A549 (cell line): ENCODE measurements at regions not wholly inside any gene's neighbourhood (a gene's known extent, or its start where the extent isn't known, plus 50 kb on each side); places are given as distances from the start of the nearest gene placed in this dataset.
"Not testable (repeated sequence)": the region's sequence is repeated elsewhere in the genome, so short reads cannot be mapped to it uniquely, and the experiment has no call there.

Experiments
- ATAC-seq, 2 experiments: fragments of 200-7000 bp in 1 of 2; fragments of >200 bp in 1 of 2; cut with Nextera tagmentation in 1 of 2; cut with Tn5 transposase in 1 of 2; 3 replicates each; pipeline versions ENCODE4 v1.8.0 to v1.9.1; 2018 to 2020; ENCODE audit warnings: mild to moderate bottlenecking in 1 of 2, moderate library complexity in 1 of 2
- CTCF ChIA-PET: fragments of 300-600 bp; sonication (Branson Sonifier 250); formaldehyde crosslinking; extraction: SDS; loops from one replicate; lab custom pipeline; 2021; ENCODE audit warnings: antibody characterized with exemption, inconsistent platforms; lab: Yijun Ruan, JAX
- POLR2A ChIA-PET: fragments of 350-600 bp; formaldehyde crosslinking; extraction: SDS; loops from one replicate; lab custom pipeline; 2021; ENCODE audit warnings: antibody characterized with exemption, inconsistent platforms; lab: Yijun Ruan, JAX
- DNase-seq, 2 experiments: peaks; one replicate each; pipeline versions ENCODE4 v3.0.0 to v3.0.0-alpha.2; 2011 to 2016; ENCODE audit warnings: low read depth in 1 of 2, low spot score in 1 of 2
- FAIRE-seq: peaks from 2 replicates; lab custom pipeline; 2011; peaks lifted over from hg19 to GRCh38; lab: Jason Lieb, UNC
- H3K27ac ChIP-seq, 2 experiments: fragments of >200 bp; sonication (Bioruptor Twin); formaldehyde crosslinking; 3 replicates each; pipeline ENCODE4 v1.5.1; 2016 to 2017
- H3K4me1 ChIP-seq: fragments of >200 bp; sonication (Bioruptor Twin); formaldehyde crosslinking; 3 replicates; pipeline ENCODE4 v1.6.1; 2016
- H3K4me2 ChIP-seq: fragments of >200 bp; sonication (Bioruptor Twin); formaldehyde crosslinking; 3 replicates; pipeline ENCODE4 v1.6.1; 2016
- H3K4me3 ChIP-seq: fragments of >200 bp; sonication (Bioruptor Twin); formaldehyde crosslinking; 3 replicates; pipeline ENCODE4 v1.5.1; 2016
- H3K9me3 ChIP-seq: fragments of >200 bp; sonication (Bioruptor Twin); formaldehyde crosslinking; 3 replicates; pipeline ENCODE4 v1.6.1; 2016
- WGBS: methylation state at CpG from one replicate; pipeline ENCODE4 v1.1.6; 2017; ENCODE audit errors: missing lambda C conversion rate; 5-methylcytosine and 5-hydroxymethylcytosine counted together

- H3K27ac ChIP-seq, H3K4me2 ChIP-seq, H3K4me3 ChIP-seq, H3K4me1 ChIP-seq, CTCF ChIA-PET, POLR2A ChIA-PET, FAIRE-seq, DNase-seq, H3K9me3 ChIP-seq, ATAC-seq: not testable (repeated sequence)
- 18% methylated on average over 7 of the region's 7 CpGs for whole genome bisulfite sequencing
Measured at GRCh38 chr21:5232176-5232958, 5289.0 kb upstream of the TPTE start.

DNA sequence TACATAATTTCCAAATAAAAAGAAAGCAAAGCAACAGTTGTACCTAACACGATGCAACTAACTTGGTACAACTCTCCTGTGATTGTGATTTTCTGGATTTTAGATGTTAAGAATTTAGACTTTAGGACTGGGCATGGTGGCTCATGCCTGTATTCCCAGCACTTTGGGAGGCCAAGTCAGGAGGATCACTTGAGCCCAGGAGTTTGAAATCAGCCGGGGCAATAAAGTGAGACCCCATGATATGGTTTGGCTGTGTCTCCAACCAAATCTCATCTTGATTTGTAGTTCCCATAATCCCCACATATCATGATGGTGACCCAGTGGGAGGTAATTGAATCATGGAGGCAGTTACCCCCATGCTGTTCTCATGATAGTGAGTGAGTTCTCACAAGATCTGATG, 5285.6 kb upstream of the TPTE start:
- H3K4me3 ChIP-seq, DNase-seq, H3K9me3 ChIP-seq, H3K27ac ChIP-seq, CTCF ChIA-PET, H3K4me1 ChIP-seq, H3K4me2 ChIP-seq, FAIRE-seq, ATAC-seq, POLR2A ChIA-PET: not testable (repeated sequence)
- WGBS, result 1% methylated on average over 2 of the region's 2 CpGs

- H3K27ac ChIP-seq, H3K4me1 ChIP-seq, CTCF ChIA-PET, H3K4me3 ChIP-seq, H3K4me2 ChIP-seq, DNase-seq, POLR2A ChIA-PET, H3K9me3 ChIP-seq, ATAC-seq, FAIRE-seq: not testable (repeated sequence)
- WGBS, result 11% methylated on average over 9 of the region's 9 CpGs
Measured at GRCh38 chr21:5236846-5237675, 5284.3 kb upstream of the TPTE start.

DNA sequence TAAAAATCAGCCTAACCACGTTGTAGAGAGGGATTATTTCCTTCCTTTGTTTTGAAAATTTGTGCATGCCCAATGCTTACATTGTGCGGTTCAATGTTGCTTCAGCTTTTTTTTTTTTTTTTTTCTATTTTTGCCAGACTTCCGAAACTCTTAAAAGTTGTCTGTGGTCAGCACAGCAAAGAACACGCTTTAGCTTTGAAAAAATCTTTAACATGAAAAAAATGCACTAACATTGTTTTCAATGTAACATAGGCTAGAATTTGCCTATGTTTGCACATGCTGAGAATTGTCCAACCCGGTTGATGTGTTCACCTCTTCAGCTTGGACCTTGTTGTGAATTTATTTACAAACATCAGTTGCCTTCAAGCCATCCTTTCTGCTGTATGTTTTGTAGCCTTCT, 5280.9 kb upstream of the TPTE start:
- H3K9me3 ChIP-seq, POLR2A ChIA-PET, H3K4me3 ChIP-seq, FAIRE-seq, DNase-seq, H3K27ac ChIP-seq, H3K4me1 ChIP-seq, H3K4me2 ChIP-seq, CTCF ChIA-PET, ATAC-seq: not testable (repeated sequence)
- 4% methylated on average over 5 of the region's 5 CpGs for WGBS

DNA sequence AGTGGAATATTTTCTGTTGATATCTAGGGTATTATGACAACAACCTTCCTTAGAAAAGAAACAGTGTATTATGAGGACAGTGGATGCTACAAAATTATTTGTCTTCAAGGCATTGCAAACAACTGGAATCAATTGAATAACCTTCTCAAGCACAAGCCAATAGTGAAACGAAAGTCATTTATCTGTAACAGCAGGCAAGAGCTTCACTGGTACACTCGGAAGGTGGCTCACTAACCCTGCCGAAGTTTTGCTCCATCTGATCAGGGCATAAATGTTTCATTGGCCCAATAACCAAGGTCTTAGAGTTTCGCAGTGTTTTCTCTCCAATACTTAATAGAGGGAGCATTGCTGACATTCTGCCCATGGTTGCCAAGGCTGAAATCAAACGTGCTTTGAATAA, 5278.7 kb upstream of the TPTE start:
- H3K9me3 ChIP-seq, FAIRE-seq, H3K4me3 ChIP-seq, DNase-seq, H3K4me1 ChIP-seq, H3K27ac ChIP-seq, POLR2A ChIA-PET, CTCF ChIA-PET, ATAC-seq, H3K4me2 ChIP-seq: not testable (repeated sequence)
- WGBS, result 6% methylated on average over 5 of the region's 5 CpGs

DNA sequence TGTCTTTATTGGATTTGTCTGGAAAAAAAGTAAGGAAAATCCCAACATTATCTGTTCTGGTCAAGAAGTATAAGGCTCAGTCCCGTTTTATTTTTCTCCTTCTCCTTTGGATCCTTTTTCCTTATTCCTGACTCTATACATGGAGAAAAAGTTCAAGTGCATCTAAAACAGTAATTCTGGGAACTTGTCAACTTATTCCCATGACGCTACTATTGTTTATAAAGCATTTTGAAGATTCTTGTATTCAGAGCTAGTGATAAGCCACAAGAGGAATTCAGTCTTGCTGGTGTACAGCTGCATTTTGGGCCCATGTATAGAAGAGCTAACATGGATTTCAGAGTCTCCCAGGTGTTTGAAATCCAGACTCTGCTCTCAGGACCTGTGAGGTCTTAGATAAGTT, 5278.1 kb upstream of the TPTE start:
- POLR2A ChIA-PET, FAIRE-seq: not testable (repeated sequence)

DNA sequence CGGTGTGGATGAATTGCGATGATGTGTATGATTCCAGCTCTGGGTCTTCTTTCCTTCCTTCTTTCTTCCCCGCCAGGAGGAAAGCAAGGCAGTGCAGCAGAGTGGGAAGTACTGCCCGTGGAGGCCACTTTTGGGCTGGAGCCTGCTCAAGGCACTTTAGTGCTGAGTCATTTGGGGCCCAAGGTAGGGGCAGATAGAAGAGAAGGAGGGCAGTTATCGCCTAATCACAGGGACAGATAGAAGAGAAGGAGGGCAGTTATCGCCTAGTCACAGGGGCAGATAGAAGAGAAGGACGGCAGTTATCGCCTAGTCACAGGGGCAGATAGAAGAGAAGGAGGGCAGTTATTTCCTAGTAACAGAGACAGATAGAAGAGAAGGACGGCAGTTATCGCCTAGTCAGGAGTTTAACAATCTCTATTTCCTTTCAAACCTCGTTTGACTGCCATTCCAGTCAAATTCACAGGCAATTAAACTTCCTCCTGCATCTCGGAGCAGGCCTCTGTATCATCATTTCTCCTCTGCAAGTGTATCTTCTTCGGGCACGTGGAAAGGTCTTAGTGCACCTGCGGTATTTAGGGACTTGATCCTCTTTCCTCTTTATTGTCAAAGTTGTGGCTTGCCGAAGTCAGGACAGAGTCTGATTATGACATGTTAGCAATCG, 5277.5 kb upstream of the TPTE start:
- CTCF ChIA-PET, H3K4me3 ChIP-seq, FAIRE-seq, DNase-seq, ATAC-seq, H3K9me3 ChIP-seq, H3K4me2 ChIP-seq, H3K4me1 ChIP-seq, H3K27ac ChIP-seq, POLR2A ChIA-PET: not testable (repeated sequence)
- WGBS, result 25% methylated on average over 17 of the region's 17 CpGs

More for the DNA sequence above, 5278.1 kb upstream of the TPTE start:
- H3K9me3 ChIP-seq, H3K4me1 ChIP-seq, H3K27ac ChIP-seq, H3K4me2 ChIP-seq, CTCF ChIA-PET, H3K4me3 ChIP-seq, ATAC-seq, DNase-seq: not testable (repeated sequence)
- WGBS, result 5% methylated on average over 2 of the region's 2 CpGs

DNA sequence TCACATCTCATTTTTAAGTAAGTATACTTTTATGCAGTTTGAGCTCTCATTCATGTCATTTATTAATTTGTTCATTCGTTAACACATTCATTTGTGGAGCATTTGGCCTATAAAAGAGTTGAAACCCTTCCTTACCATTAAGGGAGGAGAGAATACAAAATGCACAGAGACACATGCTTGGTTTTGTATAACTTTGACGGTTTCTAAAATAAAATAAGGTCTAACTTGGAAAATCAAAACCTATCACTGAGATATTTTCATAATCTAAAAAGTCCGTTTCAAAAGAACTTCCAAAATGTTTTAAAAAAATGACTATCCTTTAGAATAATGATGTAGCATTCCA, 5277.0 kb upstream of the TPTE start:
- CTCF ChIA-PET, result not testable (repeated sequence)
- WGBS, result 2% methylated on average over 3 of the region's 3 CpGs

DNA sequence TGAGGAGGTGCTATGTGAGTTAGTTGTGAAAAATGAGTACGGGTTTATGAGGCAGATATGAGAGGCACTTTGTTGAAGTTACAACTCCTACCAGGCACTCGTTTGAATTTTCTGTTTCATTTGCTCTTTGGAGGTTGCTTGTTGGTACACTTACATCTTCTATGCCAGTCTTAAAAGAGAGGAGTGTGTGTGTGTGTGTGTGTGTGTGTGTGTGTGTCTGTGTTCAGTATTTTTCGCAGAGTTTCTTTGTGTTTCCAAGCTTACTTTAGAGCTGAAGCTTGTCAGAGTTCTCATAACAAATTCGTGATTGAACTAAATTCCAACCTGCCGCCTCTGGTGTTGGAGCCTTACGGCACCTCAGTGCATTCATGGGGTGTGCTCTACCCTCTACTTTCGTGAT, 5276.4 kb upstream of the TPTE start:
- H3K4me3 ChIP-seq, H3K4me1 ChIP-seq, CTCF ChIA-PET, H3K27ac ChIP-seq, POLR2A ChIA-PET, ATAC-seq, H3K9me3 ChIP-seq, FAIRE-seq, H3K4me2 ChIP-seq, DNase-seq: not testable (repeated sequence)
- 26% methylated on average over 7 of the region's 7 CpGs for WGBS

More for the DNA sequence above, 5277.0 kb upstream of the TPTE start:
- DNase-seq, H3K4me2 ChIP-seq, ATAC-seq, FAIRE-seq, H3K27ac ChIP-seq, H3K9me3 ChIP-seq, H3K4me3 ChIP-seq, POLR2A ChIA-PET, H3K4me1 ChIP-seq: not testable (repeated sequence)

GRCh38 chr21:5246416-5246815, 5275.0 kb upstream of the TPTE start:
- H3K4me1 ChIP-seq, CTCF ChIA-PET, H3K9me3 ChIP-seq, FAIRE-seq, H3K4me3 ChIP-seq, POLR2A ChIA-PET, H3K4me2 ChIP-seq, DNase-seq, H3K27ac ChIP-seq, ATAC-seq: not testable (repeated sequence)
- WGBS, result 5% methylated on average over 6 of the region's 6 CpGs

- H3K27ac ChIP-seq, ATAC-seq, POLR2A ChIA-PET, DNase-seq, H3K4me1 ChIP-seq, CTCF ChIA-PET, FAIRE-seq, H3K4me2 ChIP-seq, H3K4me3 ChIP-seq, H3K9me3 ChIP-seq: not testable (repeated sequence)
- 66% methylated on average over 5 of the region's 5 CpGs for WGBS
Measured at GRCh38 chr21:5247399-5247798, 5274.0 kb upstream of the TPTE start.
